Lung (tissue), 11 donors: ENCODE measurements at regions not wholly inside any gene's neighbourhood (a gene's known extent, or its start where the extent isn't known, plus 50 kb on each side); places are given as distances from the start of the nearest gene placed in this dataset.

Experiments used
- ATAC-seq: fragments of 200-7000 bp; cut with Tn5 transposase; one replicate; pipeline ENCODE4 v1.9.1; 2020; ENCODE audit warnings: moderate number of reproducible peaks; ENCODE audit not compliant: insufficient read depth, low FRiP score
- DNase-seq, 3 donors: peaks; one replicate each; pipeline ENCODE4 v3.0.0-alpha.2; 2013 to 2017
- H3K27ac ChIP-seq, 2 donors: one replicate each; pipeline ENCODE4 v1.5.1; 2013; ENCODE audit warnings: mild to moderate bottlenecking in 2 of 2, moderate library complexity in 2 of 2, control low read depth in 1 of 2, inconsistent platforms in 1 of 2, low read depth in 1 of 2, low read length in 1 of 2
- H3K27me3 ChIP-seq, 3 donors: one replicate each; pipeline ENCODE4 v1.5.1; 2013; ENCODE audit warnings: low read length in 2 of 3; ENCODE audit not compliant: control insufficient read depth in 3 of 3, insufficient read depth in 3 of 3
- H3K36me3 ChIP-seq, 4 donors: one replicate each; pipeline ENCODE4 v1.5.1; 2013; ENCODE audit warnings: low read length in 4 of 4, mild to moderate bottlenecking in 1 of 4, moderate library complexity in 1 of 4; ENCODE audit not compliant: control insufficient read depth in 4 of 4, insufficient read depth in 4 of 4
- H3K4me1 ChIP-seq, 5 donors: one replicate each; pipeline ENCODE4 v1.5.1; 2013; ENCODE audit warnings: low read length in 5 of 5, mild to moderate bottlenecking in 2 of 5, moderate library complexity in 1 of 5; ENCODE audit not compliant: control insufficient read depth in 5 of 5, insufficient read depth in 5 of 5
- H3K4me3 ChIP-seq: one replicate; pipeline ENCODE4 v1.5.1; 2013; ENCODE audit warnings: mild to moderate bottlenecking, control low read depth, moderate library complexity
- H3K9ac ChIP-seq, 2 donors: one replicate each; pipeline ENCODE4 v1.5.1; 2013; ENCODE audit warnings: low read length in 2 of 2, control low read depth in 1 of 2; ENCODE audit not compliant: insufficient read depth in 1 of 2
- H3K9me3 ChIP-seq, 4 donors: one replicate each; pipeline ENCODE4 v1.5.1; 2013; ENCODE audit warnings: low read length in 3 of 4, mild to moderate bottlenecking in 1 of 4, moderate library complexity in 1 of 4; ENCODE audit not compliant: control insufficient read depth in 4 of 4, insufficient read depth in 3 of 4
- CTCF ChIP-seq: IDR thresholded peaks from 2 replicates; pipeline ENCODE4 v1.5.1; 2012; ENCODE audit warnings: mild to moderate bottlenecking; ENCODE audit errors: control extremely low read depth, extremely low read depth
- WGBS, 2 donors: extraction: QIAGEN DNeasy Blood & Tissue Kit; methylation state at CpG; one replicate each; pipeline ENCODE4 v1.1.7; 2013; 5-methylcytosine and 5-hydroxymethylcytosine counted together
- donor health status: control.
- donor health status: control.
- donor health status: Bipolar disorder and iron deficiency.
- donor health status: healthy.
- donor health status: DM: yes; HTN: yes; CAD: no.

DNA sequence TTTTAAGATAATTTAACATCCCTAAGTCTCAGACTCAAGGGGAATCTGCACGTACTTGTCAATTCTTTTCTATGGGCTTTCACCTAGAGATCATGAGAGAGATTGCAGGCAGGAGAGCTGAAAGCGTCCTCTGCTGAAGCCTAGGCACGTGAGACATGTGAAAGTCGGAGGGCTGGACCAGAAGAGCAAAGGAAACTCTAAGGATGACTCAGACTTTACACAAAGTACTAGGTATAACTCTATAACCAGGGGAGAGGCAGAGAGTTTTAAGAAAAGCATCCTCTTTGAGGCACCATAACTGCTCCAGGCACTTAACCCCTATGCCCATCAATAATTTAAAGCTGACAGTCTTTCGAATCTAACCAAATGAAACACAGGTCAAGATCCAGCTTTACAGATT is 436.6 kb downstream of the VGLL3 start:
- no peaks in the 10 kb centered on the region for H3K9me3 ChIP-seq
- DNase-seq, result no peak
- no peak overlapping the region for H3K4me3 ChIP-seq
- no peaks in the 10 kb centered on the region for H3K27me3 ChIP-seq
- H3K36me3 ChIP-seq, result no peaks in the 10 kb centered on the region
- no peak for TF ChIP-seq CTCF
- no peaks in the 10 kb centered on the region for H3K4me1 ChIP-seq
- H3K9ac ChIP-seq, result no peak overlapping the region
- H3K27ac ChIP-seq, result no peak overlapping the region
- WGBS, 2 donors, result 68 to 70% methylated on average over 5 of the region's 5 CpGs
- no peak for ATAC-seq

DNA sequence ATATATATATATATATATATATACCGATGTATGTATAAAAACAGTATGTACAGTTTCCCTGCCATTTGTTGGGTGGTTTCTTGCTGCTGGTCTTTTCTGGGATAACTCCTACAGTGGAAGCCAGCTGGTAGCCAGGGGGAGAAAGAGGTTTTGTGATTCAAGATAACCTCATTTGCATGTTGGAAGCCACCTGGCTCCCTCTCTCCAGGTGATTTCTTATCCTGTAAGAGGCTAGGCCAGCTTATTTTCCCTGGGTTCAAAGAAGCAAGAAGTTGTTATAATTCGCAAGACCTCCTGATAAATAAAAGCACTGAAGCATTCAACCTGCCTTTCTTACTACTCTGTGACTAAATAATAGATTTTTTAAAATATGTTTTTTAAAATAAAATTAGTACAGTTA is 443.3 kb downstream of the VGLL3 start:
- TF ChIP-seq CTCF, result no peak
- no peak for ATAC-seq
- H3K4me1 ChIP-seq, result no peaks in the 10 kb centered on the region
- H3K9ac ChIP-seq, result no peak overlapping the region
- H3K9me3 ChIP-seq, result no peaks in the 10 kb centered on the region
- WGBS, 2 donors, result 36 to 61% methylated on average over 2 of the region's 2 CpGs
- no peaks in the 10 kb centered on the region for H3K27me3 ChIP-seq
- H3K36me3 ChIP-seq, result no peaks in the 10 kb centered on the region
- no peak overlapping the region for H3K27ac ChIP-seq
- no peak overlapping the region for H3K4me3 ChIP-seq
- no peak for DNase-seq

GRCh38 chr3:86537171-86537570 is 453.8 kb downstream of the VGLL3 start:
- no peaks in the 10 kb centered on the region for H3K4me1 ChIP-seq
- ATAC-seq (no peak), DNase-seq (no peak)
- H3K4me3 ChIP-seq, result no peak overlapping the region
- peaks cover 0 to 4% (median 3%) of the 10 kb centered on the region in 4 donors for H3K9me3 ChIP-seq
- no peaks in the 10 kb centered on the region for H3K27me3 ChIP-seq
- no peak overlapping the region for H3K9ac ChIP-seq
- H3K27ac ChIP-seq, result no peak overlapping the region
- 72 to 90% methylated on average over 5 of the region's 5 CpGs for WGBS, 2 donors
- no peak for TF ChIP-seq CTCF
- H3K36me3 ChIP-seq, result no peaks in the 10 kb centered on the region

DNA sequence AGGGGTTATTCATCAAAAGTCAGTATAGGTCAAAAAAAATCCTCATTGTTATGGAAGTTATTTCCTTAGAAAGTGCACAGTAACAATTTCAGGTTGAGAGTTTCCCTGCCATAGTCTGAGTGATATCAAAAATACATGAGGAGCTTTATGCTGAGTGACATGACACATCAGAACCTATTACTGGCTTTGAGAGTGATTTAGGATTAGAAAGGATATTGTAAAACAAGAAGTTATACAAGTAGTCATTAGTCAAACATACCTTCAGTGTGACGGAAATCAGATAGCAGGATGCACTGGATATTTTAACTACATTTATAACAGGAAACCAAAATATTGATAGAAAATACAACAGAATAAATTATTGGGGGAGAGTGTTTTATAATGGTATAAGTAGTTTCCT is 471.1 kb downstream of the VGLL3 start:
- no peak overlapping the region for H3K4me3 ChIP-seq
- H3K4me1 ChIP-seq, result no peaks in the 10 kb centered on the region
- H3K36me3 ChIP-seq, result no peaks in the 10 kb centered on the region
- H3K9ac ChIP-seq, result no peak overlapping the region
- WGBS, 2 donors, result 75% methylated on average over 1 of the region's 1 CpG
- H3K27me3 ChIP-seq, result no peaks in the 10 kb centered on the region
- H3K9me3 ChIP-seq, result no peaks in the 10 kb centered on the region
- ATAC-seq (no peak), DNase-seq (no peak)
- TF ChIP-seq CTCF, result no peak
- no peak overlapping the region for H3K27ac ChIP-seq
